ENCODE measurements at regions not wholly inside any gene's neighbourhood (a gene's known extent, or its start where the extent isn't known, plus 50 kb on each side); places are given as distances from the start of the nearest gene placed in this dataset.

DNA sequence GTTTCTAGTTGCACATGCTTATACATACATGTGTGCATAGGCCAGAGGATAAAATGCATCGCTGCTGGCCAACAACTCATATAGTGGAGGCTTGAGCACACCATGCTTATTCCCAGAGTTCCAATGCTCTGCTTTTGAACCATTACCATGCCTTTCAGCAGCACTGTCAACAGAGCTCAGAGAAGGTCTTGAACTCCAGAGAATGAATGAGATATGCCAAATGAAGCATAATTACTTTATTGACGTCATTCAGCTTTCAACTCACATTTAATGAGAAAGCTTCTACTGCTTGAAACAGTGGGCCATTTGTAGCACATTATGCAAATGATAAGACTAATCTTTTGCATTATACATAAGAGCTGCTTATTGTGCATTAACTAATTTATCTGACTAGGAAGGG is 765.3 kb upstream of the GRAMD2B start:
- Histone ChIP-seq H3K9me3 (ENCODE audit: control insufficient read depth in 2 of 3, low read length in 3 of 3) (no peaks in the 10 kb centered on the region), H3K27ac (ENCODE audit: low read depth, low read length) (no peak overlapping the region), H3K27me3 (ENCODE audit: control insufficient read depth in 2 of 2, insufficient read depth in 2 of 2, low read length in 2 of 2) (no peaks in the 10 kb centered on the region), H3K4me3 (ENCODE audit: low read length) (no peak overlapping the region), H3K4me1 (ENCODE audit: control insufficient read depth in 2 of 2, insufficient read depth in 2 of 2, low read length in 2 of 2) (no peaks in the 10 kb centered on the region), H3K36me3 (ENCODE audit: control insufficient read depth in 2 of 3, insufficient read depth in 3 of 3, low read length in 3 of 3) (no peaks in the 10 kb centered on the region)
- DNase-seq (no peak), ATAC-seq (no peak)
- Mint-ChIP-seq H3K4me1 (no peaks in the 10 kb centered on the region), H3K36me3 (no peaks in the 10 kb centered on the region), H3K27me3 (no peaks in the 10 kb centered on the region), H3K9me3 (peaks cover 0 to 29% (median 5%) of the 10 kb centered on the region in 11 donors), H3K4me3 (no peak overlapping the region), H3K27ac (no peak overlapping the region)
- ChIA-PET CTCF (no interaction called here), POLR2A (no interaction called here)
- intact Hi-C loops (cut with micrococcal nuclease) = no loop called here

DNA sequence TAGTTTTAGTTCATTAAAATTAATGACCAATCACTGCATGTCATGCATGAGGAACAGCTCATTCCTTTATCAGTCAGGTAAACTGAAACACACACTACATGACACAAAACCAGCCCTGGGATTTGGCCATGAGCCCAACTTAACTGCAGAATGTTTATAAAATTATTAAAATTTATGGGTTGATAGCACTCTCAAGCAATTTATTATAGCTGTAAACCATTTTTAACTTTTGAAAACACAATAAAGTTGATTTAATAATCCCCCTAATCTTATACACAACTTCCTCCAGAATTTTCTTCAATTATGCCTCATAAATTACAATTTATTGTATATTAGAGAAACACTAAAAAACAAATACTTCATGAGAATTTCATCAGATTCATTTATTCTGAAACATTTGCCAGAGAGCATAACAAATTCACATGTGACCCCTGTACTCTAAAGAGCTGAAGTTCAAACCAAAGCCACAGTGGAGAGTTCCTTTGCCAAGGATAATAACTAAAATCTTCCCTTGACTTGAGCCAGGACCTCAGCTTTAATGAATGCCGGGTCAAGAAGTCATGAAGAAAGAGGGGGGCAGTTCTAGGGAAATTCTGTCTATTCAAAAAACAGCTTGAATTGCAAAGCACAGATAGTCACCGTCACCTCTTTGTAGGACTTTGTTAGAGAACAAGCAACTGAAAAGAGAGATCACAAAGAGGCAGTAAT is 763.7 kb upstream of the GRAMD2B start:
- Histone ChIP-seq H3K4me3 (ENCODE audit: low read length) (no peak overlapping the region), H3K4me1 (ENCODE audit: control insufficient read depth in 2 of 2, insufficient read depth in 2 of 2, low read length in 2 of 2) (no peaks in the 10 kb centered on the region), H3K27ac (ENCODE audit: low read depth, low read length) (no peak overlapping the region), H3K36me3 (ENCODE audit: control insufficient read depth in 2 of 3, insufficient read depth in 3 of 3, low read length in 3 of 3) (no peaks in the 10 kb centered on the region), H3K27me3 (ENCODE audit: control insufficient read depth in 2 of 2, insufficient read depth in 2 of 2, low read length in 2 of 2) (no peaks in the 10 kb centered on the region), H3K9me3 (ENCODE audit: control insufficient read depth in 2 of 3, low read length in 3 of 3) (no peaks in the 10 kb centered on the region)
- H3K4me1 Mint-ChIP-seq = no peaks in the 10 kb centered on the region
- peaks cover 0 to 23% (median 10%) of the 10 kb centered on the region in 11 donors for H3K9me3 Mint-ChIP-seq
- no peak for ATAC-seq
- peaks cover 0 to 8% (median 0%) of the 10 kb centered on the region in 5 donors for H3K36me3 Mint-ChIP-seq
- CTCF ChIA-PET = no interaction called here
- POLR2A ChIA-PET = no interaction called here
- intact Hi-C loops (cut with micrococcal nuclease) = no loop called here
- no peak overlapping the region for H3K4me3 Mint-ChIP-seq
- no peaks in the 10 kb centered on the region for H3K27me3 Mint-ChIP-seq
- DNase-seq = no peak
- no peak overlapping the region for H3K27ac Mint-ChIP-seq

DNA sequence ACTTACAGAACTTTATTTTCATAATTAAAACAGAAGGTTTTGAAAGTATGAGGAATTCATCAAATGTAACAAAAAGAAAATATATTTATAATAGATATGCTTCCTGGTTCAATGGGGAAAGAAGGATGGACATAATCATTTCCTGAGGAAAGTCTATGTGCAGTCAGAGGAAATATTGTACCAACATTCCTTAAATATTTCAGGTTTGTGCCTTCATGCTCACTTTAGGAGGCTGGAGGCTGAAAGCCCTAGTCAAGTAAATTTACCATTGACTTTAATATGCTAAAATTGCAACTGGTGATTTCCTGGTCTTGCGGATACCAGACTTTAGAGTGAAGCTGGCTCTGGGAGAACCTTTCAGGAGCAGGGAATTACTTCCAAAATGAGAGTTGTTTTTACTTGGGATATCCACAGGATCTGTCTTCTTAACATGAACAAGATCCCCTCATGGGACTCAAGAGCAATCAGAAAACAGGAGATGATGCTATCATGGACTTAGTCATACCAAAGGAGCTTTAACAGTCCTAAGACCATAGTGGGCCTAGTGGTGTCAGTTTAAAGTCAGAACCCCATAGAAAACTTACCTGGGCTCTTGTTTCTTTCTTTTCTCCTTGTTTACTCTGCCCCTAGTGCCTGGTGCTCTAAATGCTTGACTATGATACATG is 762.8 kb upstream of the GRAMD2B start:
- POLR2A ChIA-PET = no interaction called here

DNA sequence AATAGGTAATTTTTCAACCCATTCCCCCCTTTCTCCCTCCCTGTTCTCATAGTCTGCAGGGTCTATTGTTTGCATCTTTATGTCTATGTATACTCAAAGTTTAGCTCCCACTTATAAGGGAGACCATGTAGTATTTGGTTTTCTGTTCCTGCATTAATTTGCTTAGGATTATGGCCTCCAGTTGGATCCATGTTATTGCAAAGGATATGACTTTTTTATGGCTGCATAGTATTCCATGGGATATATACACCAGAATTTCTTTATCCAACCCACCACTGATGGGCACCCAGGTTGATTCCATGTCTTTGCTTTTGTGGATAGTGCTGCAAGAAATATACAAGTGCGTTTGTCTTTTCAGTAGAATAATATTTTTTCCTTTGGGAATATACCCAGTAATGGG is 761.6 kb upstream of the GRAMD2B start:
- no peaks in the 10 kb centered on the region for H3K27me3 ChIP-seq (ENCODE audit: control insufficient read depth in 2 of 2, insufficient read depth in 2 of 2, low read length in 2 of 2)
- Mint-ChIP-seq H3K9me3 (peaks cover under 1 to 23% (median 13%) of the 10 kb centered on the region in 11 donors), H3K4me1 (no peaks in the 10 kb centered on the region), H3K4me3 (no peak overlapping the region), H3K27me3 (no peaks in the 10 kb centered on the region), H3K36me3 (peaks cover 0 to 9% (median 0%) of the 10 kb centered on the region in 5 donors), H3K27ac (no peak overlapping the region)
- H3K27ac ChIP-seq (ENCODE audit: low read depth, low read length) = no peak overlapping the region
- ChIA-PET POLR2A (no interaction called here), CTCF (no interaction called here)
- no peak overlapping the region for H3K4me3 ChIP-seq (ENCODE audit: low read length)
- intact Hi-C loops (cut with micrococcal nuclease) = no loop called here
- DNase-seq (no peak), ATAC-seq (no peak)
- no peaks in the 10 kb centered on the region for H3K36me3 ChIP-seq (ENCODE audit: control insufficient read depth in 2 of 3, insufficient read depth in 3 of 3, low read length in 3 of 3)
- H3K4me1 ChIP-seq (ENCODE audit: control insufficient read depth in 2 of 2, insufficient read depth in 2 of 2, low read length in 2 of 2) = no peaks in the 10 kb centered on the region
- no peaks in the 10 kb centered on the region for H3K9me3 ChIP-seq (ENCODE audit: control insufficient read depth in 2 of 3, low read length in 3 of 3)

More for the DNA sequence above, 762.8 kb upstream of the GRAMD2B start:
- no peaks in the 10 kb centered on the region for H3K4me1 Mint-ChIP-seq
- ATAC-seq (no peak), DNase-seq (no peak)
- CTCF ChIA-PET = no interaction called here
- Histone ChIP-seq H3K36me3 (ENCODE audit: control insufficient read depth in 2 of 3, insufficient read depth in 3 of 3, low read length in 3 of 3) (no peaks in the 10 kb centered on the region), H3K27me3 (ENCODE audit: control insufficient read depth in 2 of 2, insufficient read depth in 2 of 2, low read length in 2 of 2) (no peaks in the 10 kb centered on the region), H3K4me1 (ENCODE audit: control insufficient read depth in 2 of 2, insufficient read depth in 2 of 2, low read length in 2 of 2) (no peaks in the 10 kb centered on the region), H3K27ac (ENCODE audit: low read depth, low read length) (no peak overlapping the region), H3K4me3 (ENCODE audit: low read length) (no peak overlapping the region), H3K9me3 (ENCODE audit: control insufficient read depth in 2 of 3, low read length in 3 of 3) (no peaks in the 10 kb centered on the region)
- intact Hi-C loops (cut with micrococcal nuclease) = no loop called here
- peaks cover 0 to 23% (median 13%) of the 10 kb centered on the region in 11 donors for H3K9me3 Mint-ChIP-seq
- peaks cover 0 to 9% (median 0%) of the 10 kb centered on the region in 5 donors for H3K36me3 Mint-ChIP-seq
- no peak overlapping the region for H3K27ac Mint-ChIP-seq
- no peaks in the 10 kb centered on the region for H3K27me3 Mint-ChIP-seq
- no peak overlapping the region for H3K4me3 Mint-ChIP-seq

DNA sequence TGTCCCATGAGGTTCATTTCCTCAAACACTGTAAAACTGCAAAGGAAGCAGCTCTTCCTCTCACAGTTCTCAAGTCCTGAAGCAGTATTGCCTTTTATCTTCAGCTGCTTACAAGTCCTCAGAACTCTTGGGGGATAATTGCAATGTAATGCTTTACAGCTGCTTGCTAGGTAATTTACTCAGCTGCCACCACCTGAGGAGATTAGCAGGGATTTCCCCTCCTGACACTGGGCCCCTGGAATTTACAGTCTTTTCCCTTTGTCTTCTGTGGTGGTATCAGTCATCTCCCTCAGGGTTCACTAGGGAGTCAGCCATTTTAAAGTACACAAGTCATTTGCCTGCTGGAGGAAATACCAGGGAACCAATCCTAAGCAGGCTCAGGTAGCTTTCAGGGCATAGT is 754.3 kb upstream of the GRAMD2B start:
- Histone ChIP-seq H3K27ac (ENCODE audit: low read depth, low read length) (no peak overlapping the region), H3K36me3 (ENCODE audit: control insufficient read depth in 2 of 3, insufficient read depth in 3 of 3, low read length in 3 of 3) (no peaks in the 10 kb centered on the region), H3K4me3 (ENCODE audit: low read length) (no peak overlapping the region), H3K27me3 (ENCODE audit: control insufficient read depth in 2 of 2, insufficient read depth in 2 of 2, low read length in 2 of 2) (no peaks in the 10 kb centered on the region), H3K4me1 (ENCODE audit: control insufficient read depth in 2 of 2, insufficient read depth in 2 of 2, low read length in 2 of 2) (no peaks in the 10 kb centered on the region), H3K9me3 (ENCODE audit: control insufficient read depth in 2 of 3, low read length in 3 of 3) (no peaks in the 10 kb centered on the region)
- H3K9me3 Mint-ChIP-seq = peaks cover 0 to 26% (median 10%) of the 10 kb centered on the region in 11 donors
- H3K4me3 Mint-ChIP-seq = no peak overlapping the region
- ChIA-PET CTCF (no interaction called here), POLR2A (no interaction called here)
- no peaks in the 10 kb centered on the region for H3K27me3 Mint-ChIP-seq
- H3K27ac Mint-ChIP-seq = no peak overlapping the region
- ATAC-seq (no peak), DNase-seq (no peak)
- intact Hi-C loops (cut with micrococcal nuclease) = no loop called here
- no peaks in the 10 kb centered on the region for H3K4me1 Mint-ChIP-seq
- H3K36me3 Mint-ChIP-seq = peaks cover 0 to 6% (median 0%) of the 10 kb centered on the region in 5 donors

DNA sequence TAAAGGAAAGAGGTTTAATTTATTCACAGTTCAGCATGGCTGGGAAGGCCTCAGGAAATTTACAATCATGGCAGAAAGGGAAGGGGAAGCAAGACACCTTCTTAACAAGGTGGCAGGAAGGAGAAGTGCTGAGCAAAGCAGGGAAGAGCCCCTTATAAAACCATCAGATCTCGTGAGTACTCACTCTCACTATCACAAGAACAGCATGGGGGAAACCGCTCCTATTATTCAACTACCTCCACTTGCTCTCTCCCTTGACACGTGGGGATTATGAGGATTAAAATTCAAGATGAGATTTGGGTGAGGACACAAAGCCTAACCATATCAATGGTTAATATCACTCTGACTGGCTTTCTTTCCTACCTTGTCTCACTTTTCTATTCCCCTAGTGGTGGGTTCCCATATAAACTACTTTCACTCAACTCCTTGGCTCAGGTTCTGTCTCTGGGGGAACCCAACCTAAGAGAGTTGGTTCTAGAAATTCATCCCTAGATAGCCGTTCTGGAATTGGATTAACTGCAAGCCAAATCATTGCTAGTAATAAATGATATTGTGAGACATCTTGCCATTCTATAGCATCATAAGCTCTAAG is 749.8 kb upstream of the GRAMD2B start:
- Histone ChIP-seq H3K9me3 (ENCODE audit: control insufficient read depth in 2 of 3, low read length in 3 of 3) (peaks cover 0 to 3% (median 0%) of the 10 kb centered on the region in 3 experiments), H3K36me3 (ENCODE audit: control insufficient read depth in 2 of 3, insufficient read depth in 3 of 3, low read length in 3 of 3) (no peaks in the 10 kb centered on the region), H3K27ac (ENCODE audit: low read depth, low read length) (no peak overlapping the region), H3K4me3 (ENCODE audit: low read length) (no peak overlapping the region), H3K4me1 (ENCODE audit: control insufficient read depth in 2 of 2, insufficient read depth in 2 of 2, low read length in 2 of 2) (no peaks in the 10 kb centered on the region), H3K27me3 (ENCODE audit: control insufficient read depth in 2 of 2, insufficient read depth in 2 of 2, low read length in 2 of 2) (no peaks in the 10 kb centered on the region)
- Mint-ChIP-seq H3K27ac (no peak overlapping the region), H3K4me3 (no peak overlapping the region), H3K4me1 (no peaks in the 10 kb centered on the region), H3K27me3 (no peaks in the 10 kb centered on the region), H3K9me3 (peaks cover 0 to 39% (median 6%) of the 10 kb centered on the region in 11 donors), H3K36me3 (no peaks in the 10 kb centered on the region)
- no peak for ATAC-seq
- ChIA-PET POLR2A (no interaction called here), CTCF (no interaction called here)
- intact Hi-C loops (cut with micrococcal nuclease) = no loop called here
- no peak for DNase-seq

DNA sequence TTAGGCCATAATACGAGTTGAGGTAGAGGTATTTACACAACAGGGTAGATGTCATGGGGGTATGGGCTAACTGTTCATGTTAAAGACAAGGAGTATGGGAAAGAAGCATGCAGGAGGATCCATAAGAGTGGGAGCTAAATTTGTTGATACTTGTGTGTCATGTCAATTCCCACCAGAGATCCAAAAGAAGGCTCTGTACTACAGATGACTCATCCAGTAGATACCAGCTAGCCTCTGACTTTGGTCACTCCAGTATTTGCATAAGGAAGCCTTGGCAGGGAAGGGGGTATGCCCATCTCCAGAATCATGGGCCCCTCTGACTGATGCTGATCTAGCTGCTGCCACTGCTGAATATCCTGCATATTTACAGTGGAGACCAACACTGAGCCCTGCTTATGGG is 743.7 kb upstream of the GRAMD2B start:
- Mint-ChIP-seq H3K9me3 (peaks cover 0 to 16% (median 5%) of the 10 kb centered on the region in 11 donors), H3K4me1 (no peaks in the 10 kb centered on the region), H3K36me3 (no peaks in the 10 kb centered on the region), H3K27ac (peak overlapping the region in 1 of 9 donors; percentile 36), H3K27me3 (no peaks in the 10 kb centered on the region), H3K4me3 (no peak overlapping the region)
- Histone ChIP-seq H3K4me3 (ENCODE audit: low read length) (no peak overlapping the region), H3K27ac (ENCODE audit: low read depth, low read length) (no peak overlapping the region), H3K4me1 (ENCODE audit: control insufficient read depth in 2 of 2, insufficient read depth in 2 of 2, low read length in 2 of 2) (no peaks in the 10 kb centered on the region), H3K27me3 (ENCODE audit: control insufficient read depth in 2 of 2, insufficient read depth in 2 of 2, low read length in 2 of 2) (no peaks in the 10 kb centered on the region), H3K9me3 (ENCODE audit: control insufficient read depth in 2 of 3, low read length in 3 of 3) (peaks cover 0 to under 1% (median 0%) of the 10 kb centered on the region in 3 experiments), H3K36me3 (ENCODE audit: control insufficient read depth in 2 of 3, insufficient read depth in 3 of 3, low read length in 3 of 3) (no peaks in the 10 kb centered on the region)
- DNase-seq (no peak), ATAC-seq (no peak)
- POLR2A ChIA-PET = no interaction called here
- intact Hi-C loops (cut with micrococcal nuclease) = no loop called here
- CTCF ChIA-PET = no interaction called here

All from naive thymus-derived CD4-positive, alpha-beta T cell (primary cell).